ENCODE measurements at regions not wholly inside any gene's neighbourhood (a gene's known extent, or its start where the extent isn't known, plus 50 kb on each side); places are given as distances from the start of the nearest gene placed in this dataset.
"Not testable (repeated sequence)": the region's sequence is repeated elsewhere in the genome, so short reads cannot be mapped to it uniquely, and the experiment has no call there.

DNA sequence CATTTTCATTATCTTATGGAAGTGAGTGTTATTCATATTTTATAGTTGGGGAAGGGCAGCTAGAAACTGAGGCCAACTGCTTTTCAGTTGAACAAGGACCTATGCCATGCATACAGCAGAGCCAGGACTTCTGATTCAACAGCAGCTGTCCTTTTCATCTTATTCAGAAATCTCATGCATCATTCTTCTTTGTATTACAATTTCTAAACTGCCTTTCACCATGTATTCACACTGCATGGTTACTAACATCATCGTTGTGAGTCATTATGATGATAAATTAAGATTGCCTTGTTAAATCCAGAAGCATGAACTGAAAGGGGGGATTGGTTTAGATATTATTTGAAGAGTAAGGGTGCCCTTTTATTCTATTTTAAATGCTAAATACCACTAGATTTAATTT, 1470.1 kb upstream of the GOT2 start:
- DNase-seq, result no peak

DNA sequence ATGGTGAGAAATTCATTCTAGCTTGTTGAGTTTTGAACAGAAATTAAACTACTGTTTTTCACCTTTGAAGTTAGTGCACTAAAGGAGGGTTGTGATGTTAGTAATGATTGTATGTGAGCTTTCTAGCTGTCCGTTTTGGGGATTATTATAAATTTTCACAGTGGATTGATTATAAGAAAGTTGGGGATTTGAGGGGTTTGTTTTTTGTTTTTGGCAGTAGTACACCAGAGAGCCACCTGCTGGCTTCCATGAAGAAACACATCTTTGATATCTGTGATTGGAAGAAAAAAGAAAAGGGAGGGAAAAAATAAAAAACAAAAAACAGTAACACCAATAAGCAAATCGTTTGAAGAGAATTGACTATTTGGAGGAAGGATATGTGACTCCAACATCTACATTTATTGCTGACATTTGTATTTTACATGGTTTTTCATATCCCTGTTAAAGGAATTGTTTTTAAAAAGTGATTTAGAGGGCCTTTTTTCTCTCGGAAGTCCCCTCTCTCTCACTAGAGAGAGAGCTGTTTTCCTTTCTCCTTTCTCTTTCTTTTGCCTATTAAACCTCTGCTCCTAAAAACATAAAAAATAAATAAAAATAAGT, 1469.5 kb upstream of the GOT2 start:
- no peak for DNase-seq

DNA sequence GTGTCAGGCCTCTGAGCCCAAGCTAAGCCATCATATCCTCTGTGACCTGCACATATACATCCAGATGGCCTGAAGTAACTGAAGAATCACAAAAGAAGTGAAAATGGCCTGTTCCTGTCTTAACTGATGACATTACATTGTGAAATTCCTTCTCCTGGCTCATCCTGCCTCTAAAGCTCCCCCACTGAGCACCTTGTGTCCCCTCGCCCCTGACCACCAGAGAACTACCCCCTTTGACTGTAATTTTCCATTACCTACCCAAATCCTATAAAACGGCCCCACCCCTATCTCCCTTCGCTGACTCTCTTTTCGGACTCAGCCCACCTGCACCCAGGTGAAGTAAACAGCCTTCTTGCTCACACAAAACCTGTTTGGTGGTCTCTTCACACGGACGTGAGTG, 1466.6 kb upstream of the GOT2 start:
- not testable (repeated sequence) for DNase-seq

DNA sequence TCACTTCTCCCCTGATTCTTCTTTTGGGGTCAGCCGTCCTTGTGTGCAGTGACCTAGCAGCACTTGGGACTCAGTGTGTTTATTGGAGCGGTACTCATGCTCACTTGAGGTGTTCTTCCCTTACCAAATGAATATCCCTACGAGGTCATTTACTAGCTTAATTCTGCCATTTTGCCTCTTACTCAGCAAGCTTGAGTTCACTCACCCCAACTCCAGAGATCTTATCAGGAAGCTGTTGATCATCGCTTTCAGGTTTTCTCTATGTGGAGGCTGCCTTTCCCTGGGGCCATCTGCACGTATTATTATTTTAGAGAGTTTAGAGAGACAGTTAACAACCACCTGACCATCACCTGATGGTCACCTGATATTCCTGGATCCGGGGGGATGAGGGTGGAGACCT, 1466.0 kb upstream of the GOT2 start:
- no peak for DNase-seq

DNA sequence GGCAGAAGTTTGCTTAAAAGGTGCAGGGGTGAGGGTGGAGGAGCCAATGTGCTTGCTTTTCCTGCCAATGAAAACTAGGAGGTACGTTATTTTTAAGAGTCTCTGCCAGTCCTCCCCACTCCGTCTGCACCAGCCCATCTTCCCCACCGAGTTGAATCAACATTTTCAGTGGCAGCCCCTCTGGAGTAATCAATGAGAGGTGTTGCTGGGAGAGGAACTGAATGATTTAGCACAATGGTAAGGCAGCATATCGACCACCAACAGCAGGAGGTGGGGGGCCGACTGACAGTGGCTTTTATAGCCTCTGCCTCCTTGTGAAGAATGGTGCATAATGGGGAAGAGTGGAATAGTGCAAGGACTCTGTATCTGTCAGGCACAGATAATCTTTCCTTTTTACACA, 1465.0 kb upstream of the GOT2 start:
- no peak for DNase-seq

DNA sequence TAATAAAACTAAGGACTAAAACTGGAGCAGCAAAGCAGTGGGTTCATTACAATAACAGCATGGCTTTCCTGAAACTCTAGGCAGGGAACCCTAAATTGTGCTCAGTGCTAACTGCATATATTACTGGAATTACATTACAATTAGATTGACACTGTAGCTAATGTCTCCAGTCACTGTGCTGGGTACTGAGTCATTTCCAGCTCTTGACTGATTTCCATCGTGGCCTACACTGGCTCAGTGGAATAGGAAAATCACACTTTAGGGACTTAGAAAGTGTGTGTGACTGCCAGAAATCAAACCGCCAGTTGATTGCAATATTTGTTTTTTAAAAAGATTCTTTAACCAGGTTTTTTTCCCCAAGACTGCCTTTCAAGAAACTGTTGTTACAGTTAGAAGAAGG, 1447.4 kb upstream of the GOT2 start:
- no peak for DNase-seq

DNA sequence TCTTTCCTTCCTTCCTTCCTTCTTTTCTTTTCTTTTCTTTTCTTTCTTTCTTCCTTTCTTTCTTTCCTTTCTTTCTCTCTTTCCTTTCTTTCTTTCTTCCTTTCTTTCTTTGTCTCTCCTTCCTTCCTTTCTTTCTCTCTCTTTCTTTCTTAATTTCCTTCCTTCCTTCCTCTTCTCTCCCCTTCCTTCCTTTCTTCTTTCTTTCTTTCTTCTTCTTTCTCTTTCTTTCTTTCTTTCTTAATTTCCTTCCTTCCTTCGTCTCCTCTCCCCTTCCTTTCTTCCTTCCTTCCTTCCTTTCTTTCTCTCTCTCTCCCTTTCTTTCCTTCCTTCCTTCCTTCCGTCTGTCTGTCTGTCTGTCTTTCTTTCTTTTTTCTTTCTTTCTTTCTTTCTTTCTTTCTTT, 1446.5 kb upstream of the GOT2 start:
- DNase-seq, result no peak

DNA sequence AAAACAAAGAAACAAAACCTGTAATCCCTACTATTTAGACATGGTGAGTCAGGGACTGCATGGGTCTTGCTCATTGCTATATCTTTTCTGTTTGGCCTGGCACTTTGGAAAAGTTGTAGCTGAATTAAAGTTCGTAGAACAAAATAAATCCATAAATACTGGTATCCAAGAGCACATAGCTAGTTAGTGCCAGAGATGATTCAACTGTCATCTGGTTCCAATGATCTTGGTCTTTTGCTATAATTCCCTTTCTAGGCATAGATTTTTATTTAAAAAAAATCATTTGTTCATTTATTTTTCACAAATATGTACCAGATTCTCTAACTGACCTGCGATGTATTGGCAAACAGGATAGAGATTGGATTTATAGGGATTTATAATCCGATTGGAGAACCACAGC, 1436.1 kb upstream of the GOT2 start:
- no peak for DNase-seq

DNA sequence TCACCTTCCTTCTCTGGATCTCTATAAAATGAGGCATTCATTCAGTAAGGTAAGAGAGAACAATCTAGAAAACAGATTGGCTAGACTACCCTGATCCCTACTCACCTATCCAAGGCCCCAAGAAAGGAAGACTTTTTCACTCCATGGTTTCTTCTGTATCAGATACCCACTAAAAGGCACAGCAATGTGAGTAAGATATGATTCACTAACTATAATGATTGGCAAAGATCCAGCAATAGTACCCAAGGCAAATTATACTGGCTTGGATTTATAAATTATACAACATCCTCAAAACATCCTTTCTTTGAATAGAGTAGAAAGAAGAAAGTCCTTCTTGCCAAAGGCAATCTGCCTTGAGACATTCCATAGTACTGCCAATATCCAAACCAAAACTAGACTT, 1432.0 kb upstream of the GOT2 start:
- no peak for DNase-seq

DNA sequence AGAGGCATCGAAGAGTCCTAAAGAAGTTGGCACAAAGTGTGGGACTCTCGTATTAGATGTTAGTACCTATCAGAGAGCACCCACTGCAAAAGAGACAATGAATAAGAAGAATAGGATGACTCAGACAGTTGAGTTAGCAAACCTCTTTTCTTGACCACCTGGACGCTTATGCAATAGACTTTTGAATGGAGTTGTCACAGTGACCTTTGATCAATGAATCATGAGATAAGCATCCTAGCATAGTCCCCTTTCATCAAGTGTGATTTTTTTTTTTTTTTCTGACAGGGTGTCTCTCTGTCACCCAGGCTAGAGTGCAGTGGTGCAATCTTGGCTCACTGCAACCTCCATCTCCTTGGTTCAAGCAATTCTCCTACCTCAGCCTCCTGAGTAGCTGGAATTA, 1417.9 kb upstream of the GOT2 start:
- no peak for DNase-seq

DNA sequence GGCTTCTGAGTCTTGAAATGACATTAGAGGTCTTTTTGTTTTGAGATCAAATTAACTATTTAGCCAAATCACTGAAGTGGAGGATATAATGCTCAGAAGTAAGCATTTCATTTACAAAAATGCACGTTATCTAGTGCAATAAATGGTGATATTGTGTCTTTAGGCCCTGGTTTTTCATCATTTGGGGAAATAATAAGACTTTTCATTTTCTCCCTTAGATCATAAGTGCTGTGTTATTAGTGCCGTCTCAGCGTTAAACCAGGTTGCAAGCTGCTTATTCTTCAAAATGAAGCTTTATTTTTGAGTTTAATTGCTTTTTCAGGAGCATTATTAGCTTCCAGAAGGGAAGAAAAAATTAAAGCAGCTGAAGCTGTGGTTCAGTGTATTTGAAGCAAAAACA, 1416.8 kb upstream of the GOT2 start:
- no peak for DNase-seq

DNA sequence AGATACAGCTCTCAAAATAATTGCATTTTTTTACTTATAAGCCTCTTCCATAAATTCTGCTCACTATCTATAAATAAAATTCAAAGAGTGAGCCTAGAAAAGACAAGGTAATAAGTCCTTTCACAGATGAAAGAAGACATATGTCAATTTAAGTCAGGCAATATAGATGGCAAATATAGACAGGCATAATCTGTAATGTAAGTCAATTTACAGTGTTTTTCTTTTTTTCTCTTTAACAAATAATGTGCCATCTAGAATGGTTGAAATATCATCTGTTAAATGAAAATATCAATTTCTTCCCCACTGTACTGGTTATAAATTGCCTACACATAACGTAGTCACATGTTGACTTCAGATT, 1409.2 kb upstream of the GOT2 start:
- DNase-seq, result no peak

DNA sequence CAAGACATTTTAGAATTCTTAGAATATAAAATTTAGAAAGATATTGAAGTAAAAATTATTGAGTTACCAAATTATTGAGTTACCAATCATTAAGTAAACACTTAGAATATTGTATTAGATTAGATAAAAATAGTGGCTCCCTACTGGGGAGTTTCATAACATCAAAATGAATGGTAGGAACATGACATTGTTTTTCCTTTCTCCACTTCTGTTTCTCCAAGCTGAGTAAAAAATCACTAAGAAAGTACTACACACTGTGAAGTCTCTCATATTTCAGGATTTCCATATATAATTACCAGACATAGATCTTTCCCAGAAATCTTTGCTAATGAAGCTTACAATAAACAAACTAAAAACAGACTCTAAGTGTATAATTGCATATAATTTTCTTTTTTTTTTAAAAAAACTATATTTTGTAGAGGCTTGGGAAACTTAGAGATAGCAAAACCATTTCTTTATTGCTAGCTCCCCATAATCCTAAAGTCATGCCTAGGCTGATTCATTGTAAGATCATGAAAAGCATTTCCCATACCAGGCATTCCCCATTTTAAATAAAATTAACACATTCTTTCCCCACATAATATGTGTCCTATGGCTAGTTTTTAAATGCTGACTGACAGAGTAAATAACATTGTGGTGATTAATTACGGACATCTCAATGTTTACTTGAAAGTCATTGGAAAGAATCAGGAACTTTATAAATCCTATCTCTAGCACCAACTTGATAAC, 1408.7 kb upstream of the GOT2 start:
- DNase-seq, result no peak

DNA sequence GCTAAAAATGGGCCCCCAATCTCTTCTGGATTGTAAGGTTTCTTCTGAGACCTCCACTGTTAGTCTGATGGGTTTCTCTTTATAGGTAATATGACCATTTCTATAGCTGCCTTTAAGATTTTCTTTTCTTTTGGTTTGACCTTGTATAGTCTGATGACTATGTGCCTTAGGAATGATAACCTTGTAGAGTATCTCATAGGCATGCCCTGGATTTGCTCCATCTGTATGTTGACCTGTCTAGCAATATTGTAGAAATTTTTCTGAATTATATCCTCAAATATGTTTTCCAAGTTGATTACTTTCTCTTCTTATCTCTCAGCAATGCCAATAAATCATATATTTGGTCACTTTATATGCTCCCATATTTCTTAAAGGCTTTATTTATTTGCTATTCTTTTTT, 1403.8 kb upstream of the GOT2 start:
- no peak for DNase-seq

DNA sequence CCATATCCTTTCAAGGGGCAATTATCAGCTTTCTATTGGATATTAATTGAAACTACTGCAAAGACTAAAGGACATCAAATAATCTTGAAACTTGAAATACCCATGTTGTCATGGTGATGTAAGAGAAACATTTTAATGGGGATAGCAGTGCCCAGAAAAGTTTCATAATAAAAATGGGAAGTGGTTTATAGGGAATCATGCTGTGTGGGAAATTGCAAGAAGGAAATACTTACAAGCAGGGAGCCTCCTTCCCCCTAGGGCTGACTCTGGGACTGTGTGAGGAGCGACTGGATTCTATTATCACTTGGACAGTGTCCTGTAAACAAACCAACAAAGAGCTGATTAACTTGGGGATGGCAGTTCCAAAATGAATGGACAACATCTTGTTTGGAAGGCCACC, 1393.1 kb upstream of the GOT2 start:
- no peak for DNase-seq

DNA sequence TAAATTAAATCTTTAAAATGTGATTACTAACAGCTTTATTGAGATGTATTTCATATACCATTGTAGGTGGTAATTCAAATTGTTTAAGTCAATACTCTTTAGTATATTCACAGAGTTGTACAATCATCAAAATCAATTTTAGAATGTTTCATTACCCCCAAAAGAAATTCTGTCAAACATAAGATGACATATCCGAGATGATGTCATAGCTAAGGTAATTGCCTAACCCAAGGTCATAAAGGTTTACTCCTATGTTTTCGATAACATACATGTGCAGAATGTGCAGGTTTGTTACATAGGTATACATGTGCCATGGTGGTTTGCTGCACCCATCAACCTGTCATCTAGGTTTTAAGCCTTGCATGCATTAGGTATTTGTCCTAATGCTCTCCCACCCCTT, 1392.0 kb upstream of the GOT2 start:
- not testable (repeated sequence) for DNase-seq

DNA sequence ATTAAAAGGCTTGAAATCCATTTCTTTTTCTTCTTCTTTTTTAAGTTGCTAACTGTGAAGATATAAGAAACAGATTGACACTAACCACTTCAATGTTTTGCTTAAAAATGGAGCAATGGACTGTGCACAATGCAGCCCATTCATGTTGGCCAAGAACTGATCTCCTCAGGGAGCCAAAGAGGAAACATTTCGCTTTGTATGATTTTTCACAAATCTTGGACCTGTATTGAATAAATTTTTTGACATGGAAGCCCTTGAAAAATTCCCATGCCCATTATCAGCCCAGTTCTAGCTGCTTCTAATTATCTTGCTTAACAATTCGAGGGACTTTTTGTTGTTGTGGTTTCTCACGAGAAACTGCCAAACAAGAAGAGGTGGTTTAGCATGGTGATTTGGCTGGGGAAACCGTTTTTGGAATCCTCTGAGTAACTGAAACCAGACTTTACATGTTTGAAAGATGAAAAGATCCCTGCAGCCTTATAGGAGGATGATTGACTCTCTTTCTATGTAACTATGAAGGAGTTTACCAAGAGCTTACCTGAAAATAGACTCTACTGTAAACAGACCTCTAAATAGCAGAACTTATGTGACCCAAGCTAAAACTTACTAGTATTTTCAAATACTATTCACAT, 1389.4 kb upstream of the GOT2 start:
- DNase-seq, result no peak

DNA sequence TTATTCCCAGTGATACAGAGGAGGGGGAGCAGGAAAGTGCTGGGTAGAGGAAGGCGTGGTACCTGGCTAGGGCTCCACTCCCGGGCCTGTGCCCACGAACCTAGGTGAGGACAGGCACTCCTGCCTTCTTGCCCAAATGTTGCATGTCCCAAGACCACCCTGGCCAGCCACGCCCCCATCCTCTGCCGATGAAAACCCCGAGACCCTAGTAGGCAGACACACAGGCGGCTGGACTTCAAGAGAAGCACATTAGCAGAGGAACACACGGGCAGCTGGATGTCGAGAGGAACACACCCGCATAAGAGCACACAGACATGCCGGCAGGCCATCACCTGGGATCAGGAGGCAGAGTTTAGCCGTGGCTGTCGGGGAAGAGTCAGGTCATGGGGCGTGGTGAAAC, 1386.5 kb upstream of the GOT2 start:
- DNase-seq, result no peak

DNA sequence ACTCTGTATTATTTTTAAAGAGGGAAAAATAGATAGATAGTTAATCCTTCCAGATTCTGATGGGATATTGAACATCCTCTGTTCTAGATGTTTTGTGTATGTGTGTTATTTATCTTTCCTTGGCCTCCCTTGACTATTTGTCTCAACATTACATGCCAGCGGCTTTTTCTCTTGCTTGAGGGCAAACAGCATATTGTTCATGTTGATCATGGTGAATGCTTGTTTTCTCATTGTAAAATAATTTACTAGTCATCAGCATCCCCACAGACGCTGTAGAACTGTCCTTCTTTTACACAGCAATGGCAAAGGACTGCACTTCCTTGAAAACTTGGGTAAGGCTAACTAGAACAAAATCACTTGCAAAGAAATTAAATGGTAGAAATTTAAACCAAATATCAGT, 1376.4 kb upstream of the GOT2 start:
- DNase-seq, result no peak

DNA sequence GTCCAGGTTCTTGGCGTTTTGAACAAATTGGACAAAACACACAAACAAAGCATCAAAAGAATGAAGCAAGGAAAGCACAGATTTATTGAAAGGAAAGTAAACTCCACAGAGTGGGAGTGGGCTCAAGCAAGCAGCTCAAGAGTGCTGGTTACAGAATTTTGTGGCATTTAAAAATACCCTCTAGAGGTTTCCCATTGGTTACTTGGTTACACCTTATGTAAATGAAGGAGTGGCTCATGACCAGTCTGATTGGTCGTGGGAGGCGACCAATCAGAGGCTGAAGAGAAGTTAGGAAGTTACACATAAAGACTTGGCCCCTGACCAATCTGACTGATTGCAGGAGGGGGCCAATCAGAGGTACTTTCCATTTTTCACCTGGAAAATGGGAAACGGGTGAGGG, 1373.8 kb upstream of the GOT2 start:
- DNase-seq, result no peak

DNA sequence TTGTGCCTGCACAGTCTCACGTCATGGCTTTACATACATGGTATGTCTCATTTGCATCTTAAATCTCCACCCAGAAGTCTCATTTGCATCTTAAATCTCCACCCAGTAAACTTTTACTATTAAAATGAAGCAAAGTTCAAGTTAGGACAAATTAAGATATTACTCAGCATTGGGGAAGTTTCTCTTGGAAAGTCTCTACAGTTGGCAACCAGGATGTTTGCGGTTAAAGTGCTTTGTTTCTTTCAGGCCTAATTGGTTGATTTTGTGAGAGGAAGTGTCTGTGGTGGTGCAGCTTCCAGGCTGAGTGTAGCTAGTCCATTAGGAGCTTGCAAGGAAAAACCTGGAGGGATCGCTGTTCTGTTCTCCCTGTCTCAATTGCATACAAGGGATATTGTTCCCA, 1373.3 kb upstream of the GOT2 start:
- DNase-seq, result no peak

DNA sequence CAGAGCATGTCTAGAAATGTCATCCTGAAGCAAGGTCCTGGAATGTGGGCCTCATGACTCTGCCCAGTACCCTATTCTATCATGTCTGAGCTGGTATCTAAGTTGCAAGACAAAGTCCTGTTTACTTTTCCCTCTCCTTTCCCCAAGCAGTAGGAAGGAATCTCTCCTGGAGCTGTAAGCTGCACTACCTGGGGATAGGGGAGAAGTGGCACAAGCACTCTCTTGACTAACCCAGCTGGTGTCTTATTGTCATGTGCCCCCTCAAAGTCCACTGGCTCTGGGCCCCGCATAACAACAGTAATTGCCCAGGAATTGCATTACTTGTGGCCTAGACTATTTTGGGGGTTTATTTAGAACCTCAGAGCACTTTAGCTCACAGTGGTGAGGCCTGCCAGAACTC, 1366.3 kb upstream of the GOT2 start:
- no peak for DNase-seq

DNA sequence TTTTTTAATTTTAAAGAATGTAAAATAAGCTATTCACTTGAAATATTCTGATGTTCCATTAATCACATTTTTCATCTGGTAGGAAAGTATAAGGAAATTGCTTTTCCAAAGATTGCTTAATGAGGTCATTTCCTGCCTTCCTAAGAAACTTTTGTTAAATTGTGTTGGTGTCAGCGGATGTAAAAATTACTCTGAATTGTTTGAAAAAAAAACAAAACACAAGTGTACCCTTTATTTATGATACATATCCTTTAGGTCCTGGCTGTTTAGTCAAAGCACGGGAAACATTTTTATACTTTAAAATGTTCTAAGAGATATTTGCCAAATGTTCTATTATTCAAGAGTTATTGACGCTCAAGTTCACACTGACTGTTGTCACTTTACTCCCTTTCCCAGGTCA, 1357.4 kb upstream of the GOT2 start:
- DNase-seq, result no peak

DNA sequence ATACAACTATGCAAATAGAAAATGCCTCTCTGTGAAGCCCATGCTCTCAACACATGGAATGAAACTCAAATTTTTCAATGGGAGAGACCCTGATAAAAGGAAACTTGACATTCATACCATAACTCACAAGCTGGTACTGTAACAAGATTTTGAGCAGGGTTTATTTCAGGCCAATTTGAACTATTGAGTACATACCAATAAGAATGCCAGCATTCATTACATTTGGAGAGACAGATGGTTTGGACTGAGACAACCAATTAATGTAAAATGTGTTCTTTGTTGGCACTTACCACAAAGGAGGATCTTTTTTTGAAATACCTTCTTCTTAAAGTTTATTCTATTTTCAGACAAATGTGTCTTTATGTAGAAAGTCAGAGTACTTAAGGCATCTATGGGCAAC, 1357.0 kb upstream of the GOT2 start:
- DNase-seq, result no peak

DNA sequence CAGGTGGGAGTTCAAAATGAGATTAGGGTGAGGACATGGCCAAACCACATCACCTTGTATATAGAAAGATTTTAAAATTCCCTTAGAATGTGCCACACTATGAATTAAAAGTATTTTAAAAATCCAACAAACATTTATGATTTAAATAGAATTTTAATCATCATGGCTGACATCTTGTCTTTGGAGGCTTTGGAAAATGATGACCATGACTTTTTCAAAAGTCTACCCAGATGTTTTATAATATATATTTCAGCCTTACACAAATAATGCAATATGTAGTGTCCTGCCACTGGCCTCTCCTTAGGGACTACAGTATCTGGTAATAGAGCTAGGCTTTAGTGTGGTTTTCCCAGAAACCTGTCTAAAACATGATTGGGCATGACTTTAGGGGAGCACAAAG, 1353.4 kb upstream of the GOT2 start:
- DNase-seq, result no peak

Measured in RPMI8226 (cell line).